ENCODE measurements at regions not wholly inside any gene's neighbourhood (a gene's known extent, or its start where the extent isn't known, plus 50 kb on each side); places are given as distances from the start of the nearest gene placed in this dataset.
A peak's percentile ranks its signal among the peaks of the same experiment; 100 is the strongest.

DNA sequence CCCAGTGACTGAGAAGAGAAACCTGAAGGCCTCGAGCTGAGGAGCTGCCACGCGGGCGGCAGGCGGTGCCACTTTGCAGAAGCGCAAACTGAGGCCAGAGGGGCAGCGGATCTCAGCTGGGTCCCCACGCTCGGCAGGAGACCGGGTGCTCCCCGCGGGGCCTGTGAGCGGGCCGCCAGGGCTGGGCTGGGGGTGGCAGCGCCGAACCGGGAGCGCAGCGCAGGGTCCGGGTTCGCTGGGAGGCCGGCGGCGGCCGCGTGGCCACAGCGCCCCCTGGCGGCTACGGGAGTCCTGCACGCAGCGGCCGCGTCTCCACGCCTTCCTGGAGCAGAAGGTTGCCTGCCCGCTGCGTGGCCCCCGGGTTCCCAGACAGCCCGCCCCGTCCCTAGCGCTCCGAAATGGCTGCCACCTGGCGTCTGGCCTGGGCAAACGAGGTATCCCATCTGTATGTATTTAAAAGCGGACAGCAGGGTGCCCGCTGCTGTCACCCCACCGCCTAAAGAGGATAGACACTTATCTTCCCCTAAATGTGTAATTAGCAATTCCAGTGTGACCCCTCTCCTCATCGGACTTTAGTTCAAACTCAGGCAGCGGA is 96.1 kb upstream of the CDH5 start:
- TF ChIP-seq, protein P1, sequence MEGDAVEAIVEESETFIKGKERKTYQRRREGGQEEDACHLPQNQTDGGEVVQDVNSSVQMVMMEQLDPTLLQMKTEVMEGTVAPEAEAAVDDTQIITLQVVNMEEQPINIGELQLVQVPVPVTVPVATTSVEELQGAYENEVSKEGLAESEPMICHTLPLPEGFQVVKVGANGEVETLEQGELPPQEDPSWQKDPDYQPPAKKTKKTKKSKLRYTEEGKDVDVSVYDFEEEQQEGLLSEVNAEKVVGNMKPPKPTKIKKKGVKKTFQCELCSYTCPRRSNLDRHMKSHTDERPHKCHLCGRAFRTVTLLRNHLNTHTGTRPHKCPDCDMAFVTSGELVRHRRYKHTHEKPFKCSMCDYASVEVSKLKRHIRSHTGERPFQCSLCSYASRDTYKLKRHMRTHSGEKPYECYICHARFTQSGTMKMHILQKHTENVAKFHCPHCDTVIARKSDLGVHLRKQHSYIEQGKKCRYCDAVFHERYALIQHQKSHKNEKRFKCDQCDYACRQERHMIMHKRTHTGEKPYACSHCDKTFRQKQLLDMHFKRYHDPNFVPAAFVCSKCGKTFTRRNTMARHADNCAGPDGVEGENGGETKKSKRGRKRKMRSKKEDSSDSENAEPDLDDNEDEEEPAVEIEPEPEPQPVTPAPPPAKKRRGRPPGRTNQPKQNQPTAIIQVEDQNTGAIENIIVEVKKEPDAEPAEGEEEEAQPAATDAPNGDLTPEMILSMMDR (IDR thresholded peaks at IDR 0.05) = peak; percentile 51 to 95 (median 61)
- TF ChIP-seq POLR2A (IDR thresholded peaks at IDR 0.05) (no peak), POLR2AphosphoS5 (IDR thresholded peaks at IDR 0.05) (peak in 1 of 3 donors; percentile 14)

All from breast epithelium (tissue), 3 donors.